WTC11 (cell line): ENCODE measurements at regions not wholly inside any gene's neighbourhood (a gene's known extent, or its start where the extent isn't known, plus 50 kb on each side); places are given as distances from the start of the nearest gene placed in this dataset.

Experiments
- ATAC-seq: fragments of 200-7000 bp; cut with Tn5 transposase; 2 replicates; pipeline ENCODE4 v1.10.0; 2021; ENCODE audit warnings: mild to moderate bottlenecking, moderate library complexity
- CTCF ChIA-PET: fragments of 300-600 bp; sonication (Branson Sonifier 250); formaldehyde crosslinking; loops from one replicate; lab custom pipeline; 2021; ENCODE audit warnings: antibody characterized with exemption; lab: Charles Lee
- POLR2A ChIA-PET: fragments of 350-600 bp; sonication (Branson Sonifier 250); formaldehyde crosslinking; loops from one replicate; lab custom pipeline; 2021; ENCODE audit warnings: antibody characterized with exemption; lab: Charles Lee
- DNase-seq: peaks from one replicate; pipeline ENCODE4 v3.0.0; 2021; ENCODE audit warnings: low spot score
- H3K27ac Mint-ChIP-seq: 2 replicates; pipeline ENCODE4 v1.8.0; 2021; ENCODE audit warnings: mixed read lengths
- H3K27me3 Mint-ChIP-seq: 2 replicates; pipeline ENCODE4 v1.8.0; 2021; ENCODE audit warnings: low read depth, mild to moderate bottlenecking, moderate library complexity, mixed read lengths
- H3K36me3 Mint-ChIP-seq: 2 replicates; pipeline ENCODE4 v1.8.0; 2021; ENCODE audit warnings: mixed read lengths
- H3K4me1 Mint-ChIP-seq: 2 replicates; pipeline ENCODE4 v1.8.0; 2022; ENCODE audit warnings: mixed read lengths
- H3K4me3 Mint-ChIP-seq: 2 replicates; pipeline ENCODE4 v1.8.0; 2021; ENCODE audit warnings: mild to moderate bottlenecking, moderate library complexity, mixed read lengths
- H3K9me3 Mint-ChIP-seq: 2 replicates; pipeline ENCODE4 v1.8.0; 2021; ENCODE audit warnings: mixed read lengths
- AFF4 ChIP-seq: sonication (generic); formaldehyde crosslinking; IDR thresholded peaks from 2 replicates; pipeline ENCODE4 v1.8.1; 2023; ENCODE audit warnings: mild to moderate bottlenecking, missing genetic modification reagents, borderline replicate concordance
- E2F1 ChIP-seq: sonication (generic); formaldehyde crosslinking; IDR thresholded peaks from 2 replicates; pipeline ENCODE4 v1.8.0; 2022; ENCODE audit warnings: mild to moderate bottlenecking, missing genetic modification reagents
- E2F5 ChIP-seq: sonication (generic); formaldehyde crosslinking; IDR thresholded peaks from 2 replicates; pipeline ENCODE4 v1.8.1; 2022; ENCODE audit warnings: mild to moderate bottlenecking, moderate library complexity, missing genetic modification reagents
- ELF4 ChIP-seq: sonication (generic); formaldehyde crosslinking; IDR thresholded peaks from 2 replicates; pipeline ENCODE4 v1.8.1; 2022; ENCODE audit warnings: low read depth, mild to moderate bottlenecking, moderate library complexity, missing genetic modification reagents
- HMGA2 ChIP-seq: fragments of 250-450 bp; sonication (Bioruptor Pico); IDR thresholded peaks from 2 replicates; pipeline ENCODE4 v1.4.0; 2021; ENCODE audit warnings: mild to moderate bottlenecking, moderate library complexity
- MXD4 ChIP-seq: fragments of 250-450 bp; sonication (Bioruptor Pico); IDR thresholded peaks from 2 replicates; pipeline ENCODE4 v1.8.0; 2021; ENCODE audit warnings: mild to moderate bottlenecking, moderate library complexity, borderline replicate concordance
- NFATC4 ChIP-seq: fragments of 250-450 bp; sonication (Bioruptor Pico); IDR thresholded peaks from 2 replicates; pipeline ENCODE4 v1.9.0; 2021; ENCODE audit warnings: mild to moderate bottlenecking
- NFE2L1 ChIP-seq: sonication (generic); formaldehyde crosslinking; IDR thresholded peaks from 2 replicates; pipeline ENCODE4 v1.8.1; 2023; ENCODE audit warnings: missing genetic modification reagents
- NR1H2 ChIP-seq: sonication (generic); formaldehyde crosslinking; IDR thresholded peaks from 2 replicates; pipeline ENCODE4 v1.9.0; 2021; ENCODE audit warnings: mild to moderate bottlenecking, moderate library complexity, missing genetic modification reagents
- OVOL2 ChIP-seq: fragments of 250-450 bp; sonication (Bioruptor Pico); IDR thresholded peaks from 2 replicates; pipeline ENCODE4 v1.9.0; 2021; ENCODE audit warnings: mild to moderate bottlenecking, borderline replicate concordance
- PREB ChIP-seq: sonication (generic); formaldehyde crosslinking; IDR thresholded peaks from 2 replicates; pipeline ENCODE4 v1.8.1; 2022; ENCODE audit warnings: mild to moderate bottlenecking, missing genetic modification reagents, moderate library complexity, borderline replicate concordance
- SP1 ChIP-seq: sonication (generic); formaldehyde crosslinking; conservative IDR thresholded peaks from 2 replicates; pipeline ENCODE4 v1.8.1; 2022; ENCODE audit warnings: missing genetic modification reagents
- TEAD1 ChIP-seq: sonication (generic); formaldehyde crosslinking; IDR thresholded peaks from 2 replicates; pipeline ENCODE4 v1.8.0; 2022; ENCODE audit warnings: mild to moderate bottlenecking, missing genetic modification reagents
- TP53 ChIP-seq: sonication (generic); formaldehyde crosslinking; IDR thresholded peaks from 2 replicates; pipeline ENCODE4 v1.8.1; 2023; ENCODE audit warnings: mild to moderate bottlenecking, missing genetic modification reagents
- ZNF317 ChIP-seq: sonication (generic); formaldehyde crosslinking; IDR thresholded peaks from 2 replicates; pipeline ENCODE4 v1.8.1; 2023; ENCODE audit warnings: low read depth, mild to moderate bottlenecking, moderate library complexity, missing genetic modification reagents, borderline replicate concordance
- ZNF425 ChIP-seq: fragments of 250-450 bp; sonication (Bioruptor Pico); conservative IDR thresholded peaks from 2 replicates; pipeline ENCODE4 v1.9.0; 2021; ENCODE audit warnings: mild to moderate bottlenecking
- ZNF532 ChIP-seq: fragments of 250-450 bp; sonication (Bioruptor Pico); IDR thresholded peaks from 2 replicates; pipeline ENCODE4 v1.9.0; 2021; ENCODE audit warnings: mild to moderate bottlenecking, borderline replicate concordance

- Mint-ChIP-seq H3K36me3 (no peaks in the 10 kb centered on the region), H3K27me3 (no peaks in the 10 kb centered on the region), H3K9me3 (no peaks in the 10 kb centered on the region), H3K27ac (no peak overlapping the region), H3K4me1 (peaks cover 4% of the 10 kb centered on the region; the same call in 1 of the 2 replicates), H3K4me3 (no peak overlapping the region)
- POLR2A ChIA-PET = no interaction called here
- no peak for DNase-seq
- CTCF ChIA-PET = no interaction called here
- no peak for ATAC-seq
- TF ChIP-seq AFF4 (no peak), NFE2L1 (CRISPR knock-in tag) (no peak), HMGA2 (no peak), ELF4 (CRISPR knock-in tag) (no peak)
These were observed 455.0 kb downstream of the COL12A1 start for GRCh38 chr6:74750826-74751225.

- no peak for DNase-seq
- POLR2A ChIA-PET = no interaction called here
These were observed 456.4 kb downstream of the COL12A1 start for GRCh38 chr6:74749211-74750147.

More at GRCh38 chr6:74749211-74750147, 456.4 kb downstream of the COL12A1 start:
- no peaks in the 10 kb centered on the region for H3K27me3 Mint-ChIP-seq
- CTCF ChIA-PET = interaction anchor here (0.7 to 1.5 kb wide), 3 partner anchors 455 to 462 kb away, joined by 3 to 4 read pairs (median 4); no protein-coding TSS in a partner anchor
- peak; percentile 76 for ATAC-seq
- no peak overlapping the region for H3K27ac Mint-ChIP-seq
- no peaks in the 10 kb centered on the region for H3K9me3 Mint-ChIP-seq
- no peaks in the 10 kb centered on the region for H3K36me3 Mint-ChIP-seq
- H3K4me1 Mint-ChIP-seq = peaks cover 4% of the 10 kb centered on the region; the same call in 1 of the 2 replicates
- no peak overlapping the region for H3K4me3 Mint-ChIP-seq
- no peak for TF ChIP-seq TP53 (CRISPR knock-in tag)
- TF ChIP-seq MXD4 = no peak
- no peak for TF ChIP-seq ZNF317 (CRISPR knock-in tag)
- TF ChIP-seq OVOL2 (CRISPR knock-in tag) = no peak
- no peak for TF ChIP-seq E2F1 (CRISPR knock-in tag)
- no peak for TF ChIP-seq NR1H2 (CRISPR knock-in tag)
- no peak for TF ChIP-seq ZNF425
- no peak for TF ChIP-seq NFATC4 (CRISPR knock-in tag)
- TF ChIP-seq TEAD1 = no peak
- no peak for TF ChIP-seq E2F5 (CRISPR knock-in tag)
- no peak for TF ChIP-seq ZNF532 (CRISPR knock-in tag)
- TF ChIP-seq SP1 (CRISPR knock-in tag) = no peak
- TF ChIP-seq PREB (CRISPR knock-in tag) = no peak
- TF ChIP-seq, all 79 proteins: peak for 0
